ENCODE measurements at regions not wholly inside any gene's neighbourhood (a gene's known extent, or its start where the extent isn't known, plus 50 kb on each side); places are given as distances from the start of the nearest gene placed in this dataset.

GRCh38 chr1:175862408-175862807 is 119.0 kb upstream of the TNR start (continued):
- TF ChIP-seq E4F1 (IDR thresholded peaks at IDR 0.05; ENCODE audit: borderline replicate concordance, partially characterized antibody) (no peak), SRF (IDR thresholded peaks at IDR 0.05; ENCODE audit: low read depth in 2 of 2, low read length in 2 of 2) (no peak), REST (IDR thresholded peaks at IDR 0.05; ENCODE audit: low read depth, low read length) (no peak)

GRCh38 chr1:175861626-175862367 is 118.4 kb upstream of the TNR start:
- ChIA-PET RAD21 (ENCODE audit: unreplicated experiment) (no interaction called here), POLR2A (no interaction called here), CTCF (interaction anchor here (1.4 kb wide), 1 partner anchor 17 kb away, joined by 3 read pairs; no protein-coding TSS in a partner anchor), SMC1A (ENCODE audit: uncharacterized antibody, unreplicated experiment) (no interaction called here)
- intact Hi-C loops (cut with micrococcal nuclease; ENCODE audit: unreplicated experiment) (no loop called here), in situ Hi-C loops (cut with MboI) (no loop called here)
- no peak overlapping the region for H3K9ac ChIP-seq (ENCODE audit: control insufficient read depth, insufficient read depth, low read length)
- no peaks in the 10 kb centered on the region for H3K79me2 ChIP-seq (ENCODE audit: control insufficient read depth, insufficient read depth, low read length)
- no peak overlapping the region for H2AFZ ChIP-seq (ENCODE audit: control insufficient read depth, low read depth, low read length)
- no TSS peak for BruUV-seq (replicated peaks)
- H4K20me1 ChIP-seq (ENCODE audit: control insufficient read depth, insufficient read depth) = no peaks in the 10 kb centered on the region
- no peak overlapping the region for H3K4me3 ChIP-seq
- H3K4me2 ChIP-seq (ENCODE audit: control insufficient read depth, insufficient read depth) = no peak overlapping the region
- DNase-seq (ENCODE audit: low read depth, low spot score) = no peak
- no peaks in the 10 kb centered on the region for H3K36me3 ChIP-seq (ENCODE audit: control insufficient read depth in 2 of 2, insufficient read depth in 2 of 2, low read length in 1 of 2)
- H3K27ac ChIP-seq (ENCODE audit: control insufficient read depth, insufficient read depth) = no peak overlapping the region
- H3K4me1 ChIP-seq (ENCODE audit: control insufficient read depth, insufficient read depth, low read length) = peaks cover 5% of the 10 kb centered on the region; the same call in 1 of the 2 replicates
- ATAC-seq = peak; percentile 66
- no peak for FAIRE-seq
- WGBS (ENCODE audit: insufficient coverage, insufficient replicate concordance, low lambda C conversion rate, missing lambda C conversion rate) = 36% methylated on average over 8 of the region's 8 CpGs
- no peaks in the 10 kb centered on the region; a peak in 2 of 4 replicates for H3K27me3 ChIP-seq (replicated peaks in 1 of 2; ENCODE audit: control insufficient read depth in 2 of 2, insufficient read depth in 2 of 2, low read length in 1 of 2)
- no peaks in the 10 kb centered on the region for H3K9me3 ChIP-seq (replicated peaks; ENCODE audit: control insufficient read depth, insufficient read depth, low read length)
- TF ChIP-seq ZNF592 (IDR thresholded peaks at IDR 0.05) = no peak
- TF ChIP-seq HCFC1 (IDR thresholded peaks at IDR 0.05; ENCODE audit: low read length) = no peak
- no peak for TF ChIP-seq ATF2 (IDR thresholded peaks at IDR 0.05; ENCODE audit: low read length)
- no peak for TF ChIP-seq HSF1 (IDR thresholded peaks at IDR 0.05; ENCODE audit: low read depth, low read length)
- no peak for TF ChIP-seq CREB1 (IDR thresholded peaks at IDR 0.05; ENCODE audit: low read depth)
